ENCODE measurements at regions not wholly inside any gene's neighbourhood (a gene's known extent, or its start where the extent isn't known, plus 50 kb on each side); places are given as distances from the start of the nearest gene placed in this dataset.

- no peak for TF ChIP-seq CTCF (conservative IDR thresholded peaks at IDR 0.05; ENCODE audit: low read depth, low read length)
- TF ChIP-seq MAFK (IDR thresholded peaks at IDR 0.05; ENCODE audit: low read depth, low read length), result no peak
- TF ChIP-seq ELK1 (IDR thresholded peaks at IDR 0.05; ENCODE audit: borderline replicate concordance, low read depth, low read length), result no peak
Observed at GRCh38 chr15:94027581-94027980, 203.8 kb upstream of the MCTP2 start.
